ENCODE measurements at regions not wholly inside any gene's neighbourhood (a gene's known extent, or its start where the extent isn't known, plus 50 kb on each side); places are given as distances from the start of the nearest gene placed in this dataset.
"Not testable (repeated sequence)": the region's sequence is repeated elsewhere in the genome, so short reads cannot be mapped to it uniquely, and the experiment has no call there.

DNA sequence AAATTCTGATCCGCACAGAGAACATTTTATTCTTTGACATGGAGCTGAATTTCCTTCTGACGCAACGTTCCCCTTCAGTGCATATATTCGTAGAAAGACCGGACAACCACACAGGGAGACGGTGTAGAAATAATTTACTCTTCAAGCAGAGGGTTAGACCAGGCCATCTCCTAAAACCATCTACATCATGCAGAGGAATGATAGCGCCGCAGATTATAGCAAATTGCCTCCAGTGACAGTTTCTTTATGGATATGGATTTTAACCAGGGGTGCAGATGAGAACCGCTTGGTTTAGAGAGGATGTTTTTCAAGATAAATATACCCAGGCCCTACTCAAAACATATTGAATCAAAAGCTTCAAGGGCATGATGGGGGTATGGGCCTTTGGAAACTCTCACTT lies 759.3 kb upstream of the AUTS2 start:
- ChIA-PET POLR2A (ENCODE audit: low non-redundant PET) (no interaction called here), CTCF (no interaction called here)
- no peak for DNase-seq (ENCODE audit: low spot score)
- Histone ChIP-seq H3K36me3 (ENCODE audit: insufficient read depth, low read length, poor library complexity, severe bottlenecking) (no peaks in the 10 kb centered on the region), H3K9me3 (ENCODE audit: low read depth, low read length, poor library complexity, severe bottlenecking) (no peaks in the 10 kb centered on the region), H3K27ac (ENCODE audit: low read depth, low read length, poor library complexity, severe bottlenecking) (no peak overlapping the region), H3K4me1 (ENCODE audit: insufficient read depth, low read length, poor library complexity, severe bottlenecking) (peaks cover 12% of the 10 kb centered on the region), H3K27me3 (replicated peaks; ENCODE audit: insufficient read depth, low read depth, low read length, poor library complexity) (no peaks in the 10 kb centered on the region), H3K4me3 (ENCODE audit: low read depth, low read length, poor library complexity, severe bottlenecking) (no peak overlapping the region)
- no TSS peak for BruUV-seq (replicated peaks)
- intact Hi-C loops (cut with micrococcal nuclease; ENCODE audit: unreplicated experiment): no loop called here
- TF ChIP-seq, protein P1, sequence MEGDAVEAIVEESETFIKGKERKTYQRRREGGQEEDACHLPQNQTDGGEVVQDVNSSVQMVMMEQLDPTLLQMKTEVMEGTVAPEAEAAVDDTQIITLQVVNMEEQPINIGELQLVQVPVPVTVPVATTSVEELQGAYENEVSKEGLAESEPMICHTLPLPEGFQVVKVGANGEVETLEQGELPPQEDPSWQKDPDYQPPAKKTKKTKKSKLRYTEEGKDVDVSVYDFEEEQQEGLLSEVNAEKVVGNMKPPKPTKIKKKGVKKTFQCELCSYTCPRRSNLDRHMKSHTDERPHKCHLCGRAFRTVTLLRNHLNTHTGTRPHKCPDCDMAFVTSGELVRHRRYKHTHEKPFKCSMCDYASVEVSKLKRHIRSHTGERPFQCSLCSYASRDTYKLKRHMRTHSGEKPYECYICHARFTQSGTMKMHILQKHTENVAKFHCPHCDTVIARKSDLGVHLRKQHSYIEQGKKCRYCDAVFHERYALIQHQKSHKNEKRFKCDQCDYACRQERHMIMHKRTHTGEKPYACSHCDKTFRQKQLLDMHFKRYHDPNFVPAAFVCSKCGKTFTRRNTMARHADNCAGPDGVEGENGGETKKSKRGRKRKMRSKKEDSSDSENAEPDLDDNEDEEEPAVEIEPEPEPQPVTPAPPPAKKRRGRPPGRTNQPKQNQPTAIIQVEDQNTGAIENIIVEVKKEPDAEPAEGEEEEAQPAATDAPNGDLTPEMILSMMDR (conservative IDR thresholded peaks at IDR 0.05; ENCODE audit: low read depth, low read length): no peak
- no peak for TF ChIP-seq EZH2 (IDR thresholded peaks at IDR 0.05; ENCODE audit: borderline replicate concordance, low read depth, low read length, poor library complexity, severe bottlenecking)

DNA sequence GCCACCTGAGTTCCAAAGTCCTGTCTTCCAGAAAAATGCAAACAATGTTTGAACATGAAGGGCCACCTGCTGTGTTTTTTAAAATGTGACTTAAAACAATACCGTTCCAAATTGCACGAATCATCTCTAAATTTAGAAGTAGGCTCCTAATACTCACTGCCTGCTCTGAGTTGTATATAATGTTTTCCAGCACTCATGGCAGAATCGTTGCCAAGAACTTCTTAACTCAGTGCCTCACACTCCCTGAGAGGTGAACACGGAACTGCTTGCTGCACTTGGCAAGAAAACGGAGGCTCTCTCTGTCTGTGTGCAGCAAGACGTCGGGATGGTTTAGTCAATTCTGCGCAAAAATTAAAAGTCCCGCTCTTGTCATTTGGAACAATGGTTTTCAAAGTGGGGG lies 757.3 kb upstream of the AUTS2 start:
- no peak for TF ChIP-seq EZH2 (IDR thresholded peaks at IDR 0.05; ENCODE audit: borderline replicate concordance, low read depth, low read length, poor library complexity, severe bottlenecking)
- intact Hi-C loops (cut with micrococcal nuclease; ENCODE audit: unreplicated experiment): no loop called here
- Histone ChIP-seq H3K9me3 (ENCODE audit: low read depth, low read length, poor library complexity, severe bottlenecking) (no peaks in the 10 kb centered on the region), H3K4me3 (ENCODE audit: low read depth, low read length, poor library complexity, severe bottlenecking) (no peak overlapping the region), H3K36me3 (ENCODE audit: insufficient read depth, low read length, poor library complexity, severe bottlenecking) (no peaks in the 10 kb centered on the region), H3K4me1 (ENCODE audit: insufficient read depth, low read length, poor library complexity, severe bottlenecking) (peaks cover 12% of the 10 kb centered on the region), H3K27me3 (replicated peaks; ENCODE audit: insufficient read depth, low read depth, low read length, poor library complexity) (no peaks in the 10 kb centered on the region), H3K27ac (ENCODE audit: low read depth, low read length, poor library complexity, severe bottlenecking) (no peak overlapping the region)
- no peak for DNase-seq (ENCODE audit: low spot score)
- ChIA-PET POLR2A (ENCODE audit: low non-redundant PET) (no interaction called here), CTCF (no interaction called here)
- BruUV-seq (replicated peaks): no TSS peak

- H3K9me3 ChIP-seq (ENCODE audit: low read depth, low read length, poor library complexity, severe bottlenecking); H3K36me3 ChIP-seq (ENCODE audit: insufficient read depth, low read length, poor library complexity, severe bottlenecking); H3K27ac ChIP-seq (ENCODE audit: low read depth, low read length, poor library complexity, severe bottlenecking); BruUV-seq (replicated peaks); DNase-seq (ENCODE audit: low spot score); intact Hi-C loops (cut with micrococcal nuclease; ENCODE audit: unreplicated experiment); POLR2A ChIA-PET (ENCODE audit: low non-redundant PET); H3K4me3 ChIP-seq (ENCODE audit: low read depth, low read length, poor library complexity, severe bottlenecking); CTCF ChIA-PET; H3K27me3 ChIP-seq (replicated peaks; ENCODE audit: insufficient read depth, low read depth, low read length, poor library complexity): not testable (repeated sequence)
- H3K4me1 ChIP-seq (ENCODE audit: insufficient read depth, low read length, poor library complexity, severe bottlenecking): peaks cover 12% of the 10 kb centered on the region
These were observed 754.3 kb upstream of the AUTS2 start for GRCh38 chr7:68843985-68844384.

DNA sequence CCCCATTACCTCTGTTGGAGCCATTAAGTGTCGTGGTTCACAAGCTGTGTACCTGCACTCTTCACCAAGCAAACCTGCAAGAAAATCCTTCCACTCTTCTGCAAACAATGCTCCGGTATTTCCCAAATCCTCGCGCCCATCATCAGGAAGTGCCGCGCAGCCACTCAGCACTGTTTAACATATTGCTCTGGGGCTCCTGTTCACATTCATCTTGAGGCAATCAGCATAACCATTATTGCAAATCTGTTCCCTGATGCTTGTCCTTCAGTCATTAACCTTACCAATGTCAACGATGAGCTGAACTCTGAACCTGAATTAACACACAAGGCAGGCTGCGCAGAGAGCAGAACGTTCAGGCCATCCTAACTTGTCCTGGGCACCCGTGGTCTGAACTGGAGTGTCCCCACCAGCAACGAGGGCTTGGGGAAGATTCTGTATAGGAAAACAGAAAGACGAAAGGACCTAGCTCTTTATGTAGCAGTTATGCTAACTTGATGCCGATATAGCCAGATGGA lies 751.4 kb upstream of the AUTS2 start:
- no peaks in the 10 kb centered on the region for H3K36me3 ChIP-seq (ENCODE audit: insufficient read depth, low read length, poor library complexity, severe bottlenecking)
- POLR2A ChIA-PET (ENCODE audit: low non-redundant PET): no interaction called here
- no peaks in the 10 kb centered on the region for H3K4me1 ChIP-seq (ENCODE audit: insufficient read depth, low read length, poor library complexity, severe bottlenecking)
- H3K27ac ChIP-seq (ENCODE audit: low read depth, low read length, poor library complexity, severe bottlenecking): no peak overlapping the region
- no peaks in the 10 kb centered on the region for H3K9me3 ChIP-seq (ENCODE audit: low read depth, low read length, poor library complexity, severe bottlenecking)
- no peak overlapping the region for H3K4me3 ChIP-seq (ENCODE audit: low read depth, low read length, poor library complexity, severe bottlenecking)
- H3K27me3 ChIP-seq (replicated peaks; ENCODE audit: insufficient read depth, low read depth, low read length, poor library complexity): no peaks in the 10 kb centered on the region
- DNase-seq (ENCODE audit: low spot score): no peak
- BruUV-seq (replicated peaks): no TSS peak
- TF ChIP-seq, protein P1 (conservative IDR thresholded peaks at IDR 0.05; ENCODE audit: low read depth, low read length): no peak
- TF ChIP-seq EZH2 (IDR thresholded peaks at IDR 0.05; ENCODE audit: borderline replicate concordance, low read depth, low read length, poor library complexity, severe bottlenecking): no peak
- intact Hi-C loops (cut with micrococcal nuclease; ENCODE audit: unreplicated experiment): no loop called here
- CTCF ChIA-PET: no interaction called here

Data from A673 (cell line).